A673 (cell line): ENCODE measurements at regions not wholly inside any gene's neighbourhood (a gene's known extent, or its start where the extent isn't known, plus 50 kb on each side); places are given as distances from the start of the nearest gene placed in this dataset.

Experiments
- BruUV-seq: library from RNA; stranded (reverse); fragments of 400-500 nt; replicated peaks from 2 replicates; lab custom pipeline; 2021; lab: Mats Ljungman, UMichigan
- CTCF ChIA-PET: fragments of 300-600 bp; sonication (Branson Sonifier 250); formaldehyde crosslinking; loops from one replicate; lab custom pipeline; 2022; ENCODE audit warnings: antibody characterized with exemption; lab: Charles Lee
- POLR2A ChIA-PET: fragments of 300-600 bp; sonication (Branson Sonifier 250); formaldehyde crosslinking; loops from one replicate; lab custom pipeline; 2022; ENCODE audit warnings: antibody characterized with exemption; ENCODE audit not compliant: low non-redundant PET; lab: Charles Lee
- DNase-seq: peaks from one replicate; pipeline ENCODE4 v3.0.0-alpha.2; 2015; ENCODE audit warnings: low spot score
- H3K27ac ChIP-seq: fragments of 200-600 bp; sonication (generic); 2 replicates; pipeline ENCODE4 v1.5.1; 2016; ENCODE audit warnings: mixed run types, low read depth, mild to moderate bottlenecking, mixed read lengths, antibody characterized with exemption, low read length; ENCODE audit not compliant: poor library complexity, severe bottlenecking
- H3K27me3 ChIP-seq: fragments of 200-600 bp; sonication (generic); replicated peaks from 2 replicates; pipeline ENCODE4 v1.6.1; 2017; ENCODE audit warnings: mixed run types, low read depth, mild to moderate bottlenecking, mixed read lengths, antibody characterized with exemption, low read length; ENCODE audit not compliant: insufficient read depth, poor library complexity
- H3K36me3 ChIP-seq: fragments of 200-600 bp; sonication (generic); 2 replicates; pipeline ENCODE4 v1.6.1; 2016; ENCODE audit warnings: mixed run types, mild to moderate bottlenecking, mixed read lengths, antibody characterized with exemption, low read length; ENCODE audit not compliant: insufficient read depth, poor library complexity, severe bottlenecking
- H3K4me1 ChIP-seq: fragments of 200-600 bp; sonication (generic); 2 replicates; pipeline ENCODE4 v1.6.1; 2017; ENCODE audit warnings: mixed run types, mild to moderate bottlenecking, mixed read lengths, antibody characterized with exemption, low read length; ENCODE audit not compliant: insufficient read depth, poor library complexity, severe bottlenecking
- H3K4me3 ChIP-seq: fragments of 200-600 bp; sonication (generic); 2 replicates; pipeline ENCODE4 v1.5.1; 2016; ENCODE audit warnings: low read depth, mixed run types, mild to moderate bottlenecking, mixed read lengths, low read length; ENCODE audit not compliant: poor library complexity, severe bottlenecking
- H3K9me3 ChIP-seq: fragments of 200-600 bp; sonication (generic); 2 replicates; pipeline ENCODE4 v1.6.1; 2016; ENCODE audit warnings: mixed run types, low read depth, mild to moderate bottlenecking, mixed read lengths, antibody characterized with exemption, low read length; ENCODE audit not compliant: poor library complexity, severe bottlenecking
- EZH2 ChIP-seq: fragments of 200-600 bp; sonication (generic); IDR thresholded peaks from 2 replicates; pipeline ENCODE4 v1.6.1; 2017; ENCODE audit warnings: borderline replicate concordance, low read depth, mild to moderate bottlenecking, mixed read lengths, antibody characterized with exemption, low read length; ENCODE audit not compliant: poor library complexity, severe bottlenecking
- intact Hi-C: fragments of 100-400 bp; cut with micrococcal nuclease; formaldehyde crosslinking; loops from one replicate; pipeline ENCODE4 v1.10.0; 2022; ENCODE audit not compliant: unreplicated experiment
- TF ChIP-seq, protein P1 (sequence below): fragments of 300-800, 200-600 bp; sonication (generic); conservative IDR thresholded peaks from 2 replicates; pipeline ENCODE4 v1.5.1; 2017; ENCODE audit warnings: low read depth, mild to moderate bottlenecking, antibody characterized with exemption, low read length, moderate library complexity, mixed read lengths

DNA sequence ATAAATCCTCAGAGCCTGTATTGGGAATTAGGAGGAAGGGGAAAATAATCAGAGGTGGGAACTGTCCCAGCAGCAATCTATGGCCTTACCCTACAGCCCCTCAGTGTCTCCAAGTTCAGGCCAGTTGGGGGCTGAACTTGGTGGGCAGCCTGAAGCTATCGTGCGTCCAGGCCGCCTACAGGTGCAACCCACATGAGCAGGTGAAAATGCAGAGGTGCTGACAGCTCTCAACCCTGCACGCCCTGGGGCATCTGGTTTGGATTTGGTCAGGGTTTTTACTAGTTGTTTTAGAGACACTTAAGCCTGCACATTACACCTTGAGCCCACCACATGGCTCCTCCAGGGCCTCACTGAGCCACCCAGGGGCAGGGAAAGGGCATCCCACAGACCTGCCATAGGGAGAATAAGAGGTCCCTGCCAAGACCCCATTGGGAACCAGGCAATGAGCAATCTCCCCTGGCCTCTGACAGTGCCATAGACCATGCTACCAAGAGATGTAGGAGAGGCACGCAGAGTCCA lies 209.5 kb downstream of the FOXD2 start:
- ChIA-PET POLR2A (no interaction called here), CTCF (no interaction called here)
- TF ChIP-seq, protein P1, sequence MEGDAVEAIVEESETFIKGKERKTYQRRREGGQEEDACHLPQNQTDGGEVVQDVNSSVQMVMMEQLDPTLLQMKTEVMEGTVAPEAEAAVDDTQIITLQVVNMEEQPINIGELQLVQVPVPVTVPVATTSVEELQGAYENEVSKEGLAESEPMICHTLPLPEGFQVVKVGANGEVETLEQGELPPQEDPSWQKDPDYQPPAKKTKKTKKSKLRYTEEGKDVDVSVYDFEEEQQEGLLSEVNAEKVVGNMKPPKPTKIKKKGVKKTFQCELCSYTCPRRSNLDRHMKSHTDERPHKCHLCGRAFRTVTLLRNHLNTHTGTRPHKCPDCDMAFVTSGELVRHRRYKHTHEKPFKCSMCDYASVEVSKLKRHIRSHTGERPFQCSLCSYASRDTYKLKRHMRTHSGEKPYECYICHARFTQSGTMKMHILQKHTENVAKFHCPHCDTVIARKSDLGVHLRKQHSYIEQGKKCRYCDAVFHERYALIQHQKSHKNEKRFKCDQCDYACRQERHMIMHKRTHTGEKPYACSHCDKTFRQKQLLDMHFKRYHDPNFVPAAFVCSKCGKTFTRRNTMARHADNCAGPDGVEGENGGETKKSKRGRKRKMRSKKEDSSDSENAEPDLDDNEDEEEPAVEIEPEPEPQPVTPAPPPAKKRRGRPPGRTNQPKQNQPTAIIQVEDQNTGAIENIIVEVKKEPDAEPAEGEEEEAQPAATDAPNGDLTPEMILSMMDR: no peak
- no peak for TF ChIP-seq EZH2
- Histone ChIP-seq H3K9me3 (no peaks in the 10 kb centered on the region), H3K4me3 (no peak overlapping the region), H3K27me3 (no peaks in the 10 kb centered on the region), H3K4me1 (no peaks in the 10 kb centered on the region), H3K27ac (no peak overlapping the region), H3K36me3 (no peaks in the 10 kb centered on the region)
- no peak for DNase-seq
- intact Hi-C loops: no loop called here
- no TSS peak for BruUV-seq

DNA sequence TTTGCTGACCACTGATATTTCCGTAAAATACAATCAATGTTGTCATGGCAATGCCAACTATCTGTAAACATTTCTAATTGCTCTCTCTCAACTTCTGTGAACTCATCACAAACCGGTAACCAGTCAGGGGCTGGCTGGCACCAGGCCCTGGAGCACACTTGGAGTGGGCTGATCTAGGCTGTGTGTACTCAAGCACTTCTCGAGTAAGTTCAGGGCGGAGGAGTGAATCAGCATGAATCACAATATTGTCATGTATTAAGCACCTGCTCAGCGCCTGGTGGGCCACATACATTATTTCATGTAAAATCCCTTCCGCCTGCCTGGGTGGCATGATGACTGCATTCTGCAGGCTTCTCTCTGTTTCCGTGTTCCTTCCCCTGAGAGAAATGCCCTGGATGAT lies 212.4 kb downstream of the FOXD2 start:
- H3K4me1 ChIP-seq: no peaks in the 10 kb centered on the region
- intact Hi-C loops: no loop called here
- H3K27ac ChIP-seq: no peak overlapping the region
- ChIA-PET CTCF (no interaction called here), POLR2A (no interaction called here)
- no TSS peak for BruUV-seq
- no peaks in the 10 kb centered on the region for H3K27me3 ChIP-seq
- H3K4me3 ChIP-seq: no peak overlapping the region
- H3K9me3 ChIP-seq: no peaks in the 10 kb centered on the region
- no peak for TF ChIP-seq EZH2
- TF ChIP-seq, protein P1: no peak
- peak; percentile 50 for DNase-seq
- no peaks in the 10 kb centered on the region for H3K36me3 ChIP-seq

- Histone ChIP-seq H3K9me3 (no peaks in the 10 kb centered on the region), H3K4me1 (no peaks in the 10 kb centered on the region), H3K4me3 (no peak overlapping the region), H3K36me3 (no peaks in the 10 kb centered on the region), H3K27ac (no peak overlapping the region), H3K27me3 (no peaks in the 10 kb centered on the region)
- no TSS peak for BruUV-seq
- TF ChIP-seq EZH2: no peak
- TF ChIP-seq, protein P1: no peak
- intact Hi-C loops: no loop called here
- no peak for DNase-seq
- CTCF ChIA-PET: no interaction called here
- POLR2A ChIA-PET: no interaction called here
These were observed 212.8 kb downstream of the FOXD2 start for GRCh38 chr1:47650611-47651010.
